NCI-H345 treated with DMSO at 0.1 percent for 48 hours (cell line): ENCODE measurements at regions not wholly inside any gene's neighbourhood (a gene's known extent, or its start where the extent isn't known, plus 50 kb on each side); places are given as distances from the start of the nearest gene placed in this dataset.

Experiments
- DNase-seq: peaks from one replicate; lab custom pipeline; 2025; ENCODE audit not compliant: unreplicated experiment; lab: John Stamatoyannopoulos, UW

DNA sequence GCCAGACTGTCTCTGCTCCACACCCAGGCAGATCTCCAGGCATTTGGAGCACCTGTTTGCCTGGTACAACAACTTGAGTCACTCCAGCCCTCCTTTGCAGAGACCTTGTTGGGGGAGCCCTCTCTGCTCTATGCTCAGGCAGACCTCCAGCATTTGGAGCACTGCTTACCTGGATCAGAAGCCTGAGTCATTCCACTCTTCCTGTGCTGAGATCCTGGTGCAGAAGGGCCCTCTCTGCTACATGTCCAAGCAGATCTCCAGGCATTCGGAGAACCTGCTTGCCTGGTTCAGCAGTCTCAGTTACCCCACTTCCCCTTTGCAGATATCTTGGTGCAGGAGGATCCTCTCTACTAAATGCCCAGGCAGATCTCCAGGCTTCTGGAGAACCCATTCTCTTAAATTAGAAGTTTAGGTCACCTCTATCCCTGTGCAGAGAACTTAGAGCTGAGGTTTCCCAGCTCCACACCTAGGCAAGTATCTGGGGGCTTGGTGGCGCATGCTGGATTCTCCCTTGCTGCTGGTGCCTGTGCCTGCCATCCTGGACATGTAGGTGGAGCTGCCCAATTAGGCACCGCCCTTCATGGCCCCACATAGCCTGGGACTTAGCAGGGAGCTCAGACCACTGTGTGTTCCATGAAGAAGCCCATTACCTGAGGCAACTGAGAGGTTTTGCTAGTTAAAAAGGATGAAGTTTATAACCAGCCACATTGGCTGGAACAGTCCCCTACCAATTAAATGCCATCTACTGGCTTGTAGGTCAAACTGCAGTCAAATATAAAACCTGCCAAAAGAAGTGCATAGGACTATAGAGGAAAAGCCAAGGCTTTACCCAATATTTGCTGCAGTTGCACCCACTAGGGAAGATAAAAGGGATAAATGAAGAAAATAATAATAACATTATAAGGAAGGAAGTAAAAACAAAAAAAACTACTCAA lies 97.6 kb upstream of the SLITRK6 start:
- no peak for DNase-seq

GRCh38 chr13:85887406-85887805 lies 88.2 kb upstream of the SLITRK6 start:
- DNase-seq = no peak

DNA sequence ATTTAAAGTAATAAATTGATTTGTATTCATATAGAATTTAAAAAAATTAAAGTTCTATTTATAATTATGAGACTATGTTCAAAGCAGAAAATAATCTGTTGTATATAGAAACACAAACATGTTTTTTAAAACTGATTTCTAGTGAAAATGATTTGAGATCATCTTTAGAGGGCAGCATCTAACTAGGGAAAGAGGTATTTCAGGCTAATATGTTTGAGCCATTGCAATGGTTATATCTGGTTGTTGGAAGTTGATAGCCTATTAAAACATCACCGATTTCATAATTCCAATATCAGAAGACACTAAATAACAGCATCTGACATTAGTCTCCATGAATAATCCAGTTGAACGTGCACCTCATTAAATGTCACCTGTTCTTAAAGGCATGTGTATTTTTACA lies 79.8 kb upstream of the SLITRK6 start:
- no peak for DNase-seq

- no peak for DNase-seq
These were observed 65.8 kb upstream of the SLITRK6 start for GRCh38 chr13:85864963-85865530.

- no peak for DNase-seq
These were observed 54.9 kb upstream of the SLITRK6 start for GRCh38 chr13:85853901-85854663.

DNA sequence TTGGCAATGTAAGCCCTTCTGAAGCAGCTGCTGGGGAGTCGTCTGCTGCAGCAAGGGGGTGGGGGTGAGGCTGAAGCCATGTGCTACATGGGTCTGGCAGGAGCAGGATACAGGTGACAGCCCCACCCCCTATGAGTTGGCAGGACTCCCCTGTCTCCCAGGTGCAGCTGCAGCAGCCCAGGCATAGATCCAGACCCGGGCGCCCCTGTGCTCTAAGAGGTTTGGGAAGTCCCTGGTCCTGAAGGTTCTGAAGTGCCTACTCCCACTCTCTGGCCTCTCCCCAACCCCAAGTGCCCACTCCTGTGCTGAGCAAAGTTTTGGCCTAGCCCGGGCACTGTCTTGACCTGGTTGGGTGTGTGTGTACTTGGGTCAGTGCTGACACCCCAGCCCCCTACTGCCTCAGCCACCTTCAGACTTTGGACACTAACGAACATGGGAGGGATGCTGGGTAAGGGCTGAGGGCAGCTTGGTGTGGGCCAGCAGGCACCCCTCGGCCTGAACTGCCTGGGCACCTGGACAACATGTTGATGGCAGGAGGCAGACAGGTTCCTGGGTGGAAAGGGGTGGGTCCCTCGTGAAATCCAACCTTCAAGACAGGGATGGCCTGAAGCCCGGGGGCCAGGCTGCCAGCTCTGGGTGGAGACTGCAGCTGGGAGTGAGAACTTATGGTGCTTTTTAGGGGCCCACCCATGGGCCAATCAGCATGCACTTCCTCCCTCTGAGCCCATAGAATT lies 54.1 kb upstream of the SLITRK6 start:
- no peak for DNase-seq
